ENCODE measurements at regions not wholly inside any gene's neighbourhood (a gene's known extent, or its start where the extent isn't known, plus 50 kb on each side); places are given as distances from the start of the nearest gene placed in this dataset.

GRCh38 chr3:6079011-6079410 lies 781.9 kb upstream of the GRM7 start:
- Histone ChIP-seq H3K36me3 (no peaks in the 10 kb centered on the region), H3K4me1 (no peaks in the 10 kb centered on the region), H3K4me3 (no peak overlapping the region), H3K27ac (no peak overlapping the region), H3K9me3 (no peaks in the 10 kb centered on the region), H3K27me3 (no peaks in the 10 kb centered on the region)
- no peak for DNase-seq
- intact Hi-C loops (cut with DNase I; ENCODE audit: low total_unique reads): no loop called here
- no peak for TF ChIP-seq POLR2A (IDR thresholded peaks at IDR 0.05)
- TF ChIP-seq, protein P1, sequence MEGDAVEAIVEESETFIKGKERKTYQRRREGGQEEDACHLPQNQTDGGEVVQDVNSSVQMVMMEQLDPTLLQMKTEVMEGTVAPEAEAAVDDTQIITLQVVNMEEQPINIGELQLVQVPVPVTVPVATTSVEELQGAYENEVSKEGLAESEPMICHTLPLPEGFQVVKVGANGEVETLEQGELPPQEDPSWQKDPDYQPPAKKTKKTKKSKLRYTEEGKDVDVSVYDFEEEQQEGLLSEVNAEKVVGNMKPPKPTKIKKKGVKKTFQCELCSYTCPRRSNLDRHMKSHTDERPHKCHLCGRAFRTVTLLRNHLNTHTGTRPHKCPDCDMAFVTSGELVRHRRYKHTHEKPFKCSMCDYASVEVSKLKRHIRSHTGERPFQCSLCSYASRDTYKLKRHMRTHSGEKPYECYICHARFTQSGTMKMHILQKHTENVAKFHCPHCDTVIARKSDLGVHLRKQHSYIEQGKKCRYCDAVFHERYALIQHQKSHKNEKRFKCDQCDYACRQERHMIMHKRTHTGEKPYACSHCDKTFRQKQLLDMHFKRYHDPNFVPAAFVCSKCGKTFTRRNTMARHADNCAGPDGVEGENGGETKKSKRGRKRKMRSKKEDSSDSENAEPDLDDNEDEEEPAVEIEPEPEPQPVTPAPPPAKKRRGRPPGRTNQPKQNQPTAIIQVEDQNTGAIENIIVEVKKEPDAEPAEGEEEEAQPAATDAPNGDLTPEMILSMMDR (IDR thresholded peaks at IDR 0.05): no peak

- no peak overlapping the region for H3K27ac ChIP-seq
- H3K9me3 ChIP-seq: no peaks in the 10 kb centered on the region
- TF ChIP-seq, protein P1 (IDR thresholded peaks at IDR 0.05): no peak
- no peak for TF ChIP-seq POLR2A (IDR thresholded peaks at IDR 0.05)
- H3K4me3 ChIP-seq: no peak overlapping the region
- intact Hi-C loops (cut with DNase I; ENCODE audit: low total_unique reads): no loop called here
- H3K4me1 ChIP-seq: no peaks in the 10 kb centered on the region
- H3K36me3 ChIP-seq: no peaks in the 10 kb centered on the region
- no peaks in the 10 kb centered on the region for H3K27me3 ChIP-seq
- DNase-seq: no peak
Observed at GRCh38 chr3:6079561-6080179, 781.2 kb upstream of the GRM7 start.

GRCh38 chr3:6088433-6088832 lies 772.5 kb upstream of the GRM7 start:
- no peaks in the 10 kb centered on the region for H3K9me3 ChIP-seq
- H3K27ac ChIP-seq: no peak overlapping the region
- H3K4me1 ChIP-seq: no peaks in the 10 kb centered on the region
- TF ChIP-seq, protein P1 (IDR thresholded peaks at IDR 0.05): no peak
- TF ChIP-seq POLR2A (IDR thresholded peaks at IDR 0.05): no peak
- H3K4me3 ChIP-seq: no peak overlapping the region
- no peaks in the 10 kb centered on the region for H3K36me3 ChIP-seq
- intact Hi-C loops (cut with DNase I; ENCODE audit: low total_unique reads): no loop called here
- no peaks in the 10 kb centered on the region for H3K27me3 ChIP-seq
- DNase-seq: no peak

GRCh38 chr3:6089780-6090179 lies 771.1 kb upstream of the GRM7 start:
- intact Hi-C loops (cut with DNase I; ENCODE audit: low total_unique reads): no loop called here
- H3K27ac ChIP-seq: peak overlapping the region in 1 of 2 donors; percentile 42
- no peak for DNase-seq
- no peaks in the 10 kb centered on the region for H3K4me1 ChIP-seq
- no peaks in the 10 kb centered on the region for H3K27me3 ChIP-seq
- no peak for TF ChIP-seq POLR2A (IDR thresholded peaks at IDR 0.05)
- TF ChIP-seq, protein P1 (IDR thresholded peaks at IDR 0.05): no peak
- H3K36me3 ChIP-seq: no peaks in the 10 kb centered on the region
- no peaks in the 10 kb centered on the region for H3K9me3 ChIP-seq
- no peak overlapping the region for H3K4me3 ChIP-seq

DNA sequence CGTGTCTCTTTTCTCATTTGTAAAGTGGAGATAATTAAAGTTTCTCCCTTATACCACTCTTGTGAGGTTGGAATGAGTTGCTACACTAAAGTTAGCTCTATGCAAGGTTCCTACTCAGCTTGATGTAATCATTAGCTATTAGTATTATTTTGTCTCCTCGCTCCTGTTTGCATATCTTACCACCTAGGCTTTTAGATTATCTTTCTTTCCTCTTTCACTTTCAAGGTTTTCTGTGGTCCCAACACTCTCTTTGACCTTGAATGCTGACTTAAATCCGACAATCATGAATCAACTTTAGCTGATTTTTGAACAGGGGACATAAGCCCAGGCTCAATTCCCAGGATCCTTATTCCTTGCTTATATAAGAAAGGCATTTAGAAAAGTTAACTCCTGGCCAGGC lies 769.7 kb upstream of the GRM7 start:
- TF ChIP-seq POLR2A (IDR thresholded peaks at IDR 0.05): no peak
- TF ChIP-seq, protein P1 (IDR thresholded peaks at IDR 0.05): no peak
- H3K36me3 ChIP-seq: no peaks in the 10 kb centered on the region
- no peak overlapping the region for H3K4me3 ChIP-seq
- no peaks in the 10 kb centered on the region for H3K9me3 ChIP-seq
- H3K4me1 ChIP-seq: no peaks in the 10 kb centered on the region
- H3K27me3 ChIP-seq: no peaks in the 10 kb centered on the region
- DNase-seq: no peak
- H3K27ac ChIP-seq: no peak overlapping the region
- intact Hi-C loops (cut with DNase I; ENCODE audit: low total_unique reads): no loop called here
